H1 (cell line): ENCODE measurements at regions not wholly inside any gene's neighbourhood (a gene's known extent, or its start where the extent isn't known, plus 50 kb on each side); places are given as distances from the start of the nearest gene placed in this dataset.

Source experiments
- CTCF ChIA-PET: fragments of 300-600 bp; sonication (Branson Sonifier 250); formaldehyde crosslinking; loops from one replicate; lab custom pipeline; 2021; ENCODE audit not compliant: partially characterized antibody; lab: Charles Lee
- POLR2A ChIA-PET: fragments of 300-600 bp; sonication (Branson Sonifier 250); formaldehyde crosslinking; loops from one replicate; lab custom pipeline; 2021; ENCODE audit warnings: inconsistent platforms; ENCODE audit not compliant: partially characterized antibody; lab: Charles Lee
- DNase-seq, 2 experiments: peaks; one replicate each; pipeline versions ENCODE4 v3.0.0 to v3.0.0-alpha.2; 2010 to 2022; ENCODE audit warnings: low spot score in 2 of 2, low read depth in 1 of 2, mixed read lengths in 1 of 2
- FAIRE-seq: peaks from 2 replicates; lab custom pipeline; 2011; peaks lifted over from hg19 to GRCh38; lab: Jason Lieb, UNC
- H2AFZ ChIP-seq: 2 replicates; pipeline ENCODE4 v1.8.1; 2012; ENCODE audit warnings: low read length, inconsistent platforms
- H2AK5ac ChIP-seq: 2 replicates; pipeline ENCODE4 v1.6.1; 2013; ENCODE audit warnings: low read depth, low read length
- H2BK120ac ChIP-seq: replicated peaks from 2 replicates; pipeline ENCODE3; 2013; ENCODE audit warnings: low read depth, low read length, inconsistent platforms
- H2BK12ac ChIP-seq: 2 replicates; pipeline ENCODE4 v1.6.1; 2013; ENCODE audit warnings: low read depth, low read length
- H2BK15ac ChIP-seq: 2 replicates; pipeline ENCODE4 v1.6.1; 2013; ENCODE audit warnings: low read length
- H2BK20ac ChIP-seq: 2 replicates; pipeline ENCODE4 v1.6.1; 2013; ENCODE audit warnings: low read length
- H2BK5ac ChIP-seq: 2 replicates; pipeline ENCODE4 v1.6.1; 2013; ENCODE audit warnings: low read depth, low read length
- H3K14ac ChIP-seq: 2 replicates; pipeline ENCODE4 v1.6.1; 2013; ENCODE audit warnings: inconsistent platforms; ENCODE audit not compliant: insufficient read length
- H3K18ac ChIP-seq: 2 replicates; pipeline ENCODE4 v1.6.1; 2013; ENCODE audit warnings: low read length; ENCODE audit errors: extremely low read depth
- H3K23ac ChIP-seq: 2 replicates; pipeline ENCODE4 v1.6.1; 2013; ENCODE audit warnings: inconsistent platforms; ENCODE audit not compliant: insufficient read length
- H3K23me2 ChIP-seq: 2 replicates; pipeline ENCODE4 v1.6.1; 2013; ENCODE audit warnings: low read depth, low read length
- H3K27ac ChIP-seq: 2 replicates; pipeline ENCODE4 v1.6.1; 2011; ENCODE audit warnings: low read depth, low read length, inconsistent platforms
- H3K27me3 ChIP-seq, 4 experiments: replicated peaks in 1 of 4; 1 replicate in 1 of 4; 2 replicates in 3 of 4; pipeline versions ENCODE4 v1.6.1 to v1.8.1; 2011 to 2013; ENCODE audit warnings: low read length in 3 of 4, mild to moderate bottlenecking in 3 of 4, inconsistent platforms in 2 of 4, mixed read lengths in 2 of 4, moderate library complexity in 1 of 4; ENCODE audit not compliant: control insufficient read depth in 3 of 4, insufficient read depth in 3 of 4; ENCODE audit errors: extremely low read depth in 1 of 4
- H3K36me3 ChIP-seq, 4 experiments: 2 replicates each; pipeline versions ENCODE4 v1.6.1 to v1.8.1; 2011 to 2013; ENCODE audit warnings: mild to moderate bottlenecking in 4 of 4, low read length in 3 of 4, moderate library complexity in 2 of 4, control low read depth in 1 of 4, inconsistent platforms in 1 of 4; ENCODE audit not compliant: insufficient read depth in 4 of 4, control insufficient read depth in 2 of 4
- H3K4ac ChIP-seq: replicated peaks from 2 replicates; pipeline ENCODE3; 2013; ENCODE audit warnings: low read length, low read depth, mixed read lengths, inconsistent platforms; ENCODE audit not compliant: insufficient read length
- H3K4me1 ChIP-seq, 4 experiments: replicated peaks in 1 of 4; 1 replicate in 1 of 4; 2 replicates in 3 of 4; pipeline versions ENCODE4 v1.6.1 to v1.8.1; 2011 to 2013; ENCODE audit warnings: low read length in 3 of 4, inconsistent platforms in 2 of 4, mixed read lengths in 1 of 4; ENCODE audit not compliant: insufficient read depth in 4 of 4, control insufficient read depth in 3 of 4
- H3K4me2 ChIP-seq, 2 experiments: 2 replicates each; pipeline versions ENCODE4 v1.6.1 to v1.8.1; 2011 to 2013; ENCODE audit warnings: low read depth in 2 of 2, low read length in 2 of 2, control low read depth in 1 of 2, inconsistent platforms in 1 of 2, mild to moderate bottlenecking in 1 of 2; ENCODE audit not compliant: insufficient read depth in 1 of 2
- H3K4me3 ChIP-seq, 4 experiments: fragments of 200-600, 300-600 bp in 1 of 4; sonication (generic), shearing (Covaris generic), sonication (Bioruptor Twin) in 1 of 4; 2 replicates each; pipeline versions ENCODE4 v1.5.1 to v1.8.1; 2011 to 2016; ENCODE audit warnings: low read length in 4 of 4, low read depth in 3 of 4, control low read depth in 2 of 4, inconsistent platforms in 2 of 4, mild to moderate bottlenecking in 2 of 4, mixed read lengths in 1 of 4, moderate library complexity in 1 of 4; ENCODE audit not compliant: insufficient read depth in 2 of 4; ENCODE audit errors: extremely low read depth in 1 of 4
- H3K56ac ChIP-seq: replicated peaks from 2 replicates; pipeline ENCODE3; 2013; ENCODE audit warnings: low read depth, mild to moderate bottlenecking, mixed read lengths, low read length, inconsistent platforms; ENCODE audit not compliant: insufficient read length
- H3K79me1 ChIP-seq: 2 replicates; pipeline ENCODE4 v1.6.1; 2013; ENCODE audit warnings: low read depth, low read length, control low read depth
- H3K79me2 ChIP-seq, 2 experiments: 2 replicates each; pipeline versions ENCODE4 v1.6.1 to v1.8.1; 2012 to 2013; ENCODE audit warnings: low read length in 2 of 2, mild to moderate bottlenecking in 2 of 2, inconsistent platforms in 1 of 2; ENCODE audit not compliant: insufficient read depth in 2 of 2, control insufficient read depth in 1 of 2
- H3K9ac ChIP-seq, 4 experiments: replicated peaks in 1 of 4; 1 replicate in 1 of 4; 2 replicates in 3 of 4; pipeline versions ENCODE4 v1.6.1 to v1.8.1; 2011 to 2013; ENCODE audit warnings: low read depth in 3 of 4, low read length in 3 of 4, control low read depth in 2 of 4, mild to moderate bottlenecking in 2 of 4, moderate library complexity in 2 of 4, inconsistent platforms in 1 of 4; ENCODE audit errors: extremely low read depth in 1 of 4
- H3K9me3 ChIP-seq, 2 experiments: 2 replicates each; pipeline versions ENCODE4 v1.6.1 to v1.8.1; 2012 to 2013; ENCODE audit warnings: mild to moderate bottlenecking in 2 of 2, moderate library complexity in 2 of 2, control low read depth in 1 of 2, inconsistent platforms in 1 of 2, low read depth in 1 of 2, low read length in 1 of 2, mixed read lengths in 1 of 2; ENCODE audit not compliant: insufficient read depth in 2 of 2
- H4K20me1 ChIP-seq, 2 experiments: replicated peaks in 1 of 2; 2 replicates each; pipeline versions ENCODE3 to v1.8.1; 2011 to 2013; ENCODE audit warnings: inconsistent platforms in 2 of 2, low read length in 2 of 2, mild to moderate bottlenecking in 1 of 2; ENCODE audit not compliant: insufficient read depth in 2 of 2, control insufficient read depth in 1 of 2
- H4K5ac ChIP-seq: 2 replicates; pipeline ENCODE4 v1.6.1; 2013; ENCODE audit warnings: low read length, low read depth, mixed read lengths, inconsistent platforms; ENCODE audit not compliant: insufficient read length
- H4K8ac ChIP-seq: 2 replicates; pipeline ENCODE4 v1.8.0; 2013; ENCODE audit warnings: mild to moderate bottlenecking, moderate library complexity, low read length, inconsistent platforms; ENCODE audit not compliant: insufficient read depth; ENCODE audit errors: extremely low read depth
- H4K91ac ChIP-seq: replicated peaks from 2 replicates; pipeline ENCODE3; 2013; ENCODE audit warnings: low read length, mixed read lengths, inconsistent platforms; ENCODE audit not compliant: insufficient read length
- CBX8 ChIP-seq: fragments of 300-800, 300-1000 bp; sonication (generic); IDR thresholded peaks from 2 replicates; pipeline ENCODE4 v1.7.1; 2016; ENCODE audit warnings: low read depth, low read length, borderline replicate concordance
- CTCF ChIP-seq, 3 experiments: IDR thresholded peaks; 1 replicate in 2 of 3; 2 replicates in 1 of 3; pipeline versions ENCODE4 v1.5.1 to v1.6.1; 2011; ENCODE audit warnings: low read length in 3 of 3, mild to moderate bottlenecking in 3 of 3, inconsistent platforms in 2 of 3, low read depth in 1 of 3, moderate library complexity in 1 of 3; ENCODE audit not compliant: insufficient read depth in 1 of 3; ENCODE audit errors: control extremely low read depth in 1 of 3
- E2F6 ChIP-seq: IDR thresholded peaks from 2 replicates; pipeline ENCODE4 v1.6.1; 2012; ENCODE audit warnings: inconsistent platforms
- GABPA ChIP-seq: IDR thresholded peaks from 2 replicates; pipeline ENCODE4 v1.6.1; 2011; ENCODE audit warnings: mild to moderate bottlenecking, low read length, moderate library complexity, borderline replicate concordance; ENCODE audit not compliant: insufficient read depth
- HDAC6 ChIP-seq: IDR thresholded peaks from one replicate; pipeline ENCODE4 v1.7.1; 2012; ENCODE audit warnings: low read depth, mild to moderate bottlenecking, inconsistent platforms, low read length, moderate library complexity
- POLR2AphosphoS5 ChIP-seq: IDR thresholded peaks from 2 replicates; pipeline ENCODE4 v1.6.1; 2011; ENCODE audit warnings: low read depth, low read length
- RAD21 ChIP-seq, 2 experiments: IDR thresholded peaks in 1 of 2; conservative IDR thresholded peaks in 1 of 2; 2 replicates each; pipeline ENCODE4 v1.6.1; 2011; ENCODE audit warnings: low read depth in 2 of 2, low read length in 2 of 2, improper control_type of control experiment in 1 of 2, inconsistent platforms in 1 of 2, mild to moderate bottlenecking in 1 of 2, moderate library complexity in 1 of 2
- RBBP5 ChIP-seq: IDR thresholded peaks from 2 replicates; pipeline ENCODE4 v1.7.1; 2012; ENCODE audit warnings: low read depth, mild to moderate bottlenecking, inconsistent platforms, low read length, moderate library complexity, borderline replicate concordance
- SIN3A ChIP-seq, 2 experiments: IDR thresholded peaks in 1 of 2; conservative IDR thresholded peaks in 1 of 2; 2 replicates each; pipeline ENCODE4 v1.6.1; 2011 to 2012; ENCODE audit warnings: low read length in 2 of 2, improper control_type of control experiment in 1 of 2, low read depth in 1 of 2, mild to moderate bottlenecking in 1 of 2
- SUZ12 ChIP-seq: fragments of 200-600 bp; sonication (generic); IDR thresholded peaks from 2 replicates; pipeline ENCODE4 v1.6.1; 2012; ENCODE audit warnings: mild to moderate bottlenecking, inconsistent platforms, low read length, moderate library complexity, mixed read lengths
- TEAD4 ChIP-seq: IDR thresholded peaks from 2 replicates; pipeline ENCODE4 v1.6.1; 2012; ENCODE audit warnings: low read depth, low read length, inconsistent platforms, mixed read lengths
- WGBS, 2 experiments: shearing (Covaris generic) in 1 of 2; methylation state at CpG; one replicate each; pipeline versions ENCODE4 v1.1.6 to v1.1.7; 2013 to 2015; ENCODE audit warnings: low lambda C conversion rate in 2 of 2, mixed read lengths in 2 of 2, inconsistent platforms in 1 of 2, low coverage in 1 of 2, missing lambda C conversion rate in 1 of 2; ENCODE audit not compliant: insufficient replicate concordance in 2 of 2, insufficient coverage in 1 of 2, insufficient read length in 1 of 2; ENCODE audit errors: extremely low coverage in 1 of 2, missing lambda C conversion rate in 1 of 2; 5-methylcytosine and 5-hydroxymethylcytosine counted together

- H2BK15ac ChIP-seq = no peak overlapping the region
- WGBS, 2 experiments = 90% methylated on average over 4 of the region's 4 CpGs; no CpG with 5 or more reads in 1 of the 2 experiments
- TF ChIP-seq SUZ12 = no peak
- TF ChIP-seq POLR2AphosphoS5 = no peak
- TF ChIP-seq HDAC6 = no peak
- TF ChIP-seq RAD21 (IDR thresholded peaks at IDR 0.05 in 1 of 2, conservative IDR thresholded peaks at IDR 0.05 in 1 of 2; ENCODE audit: low read depth in 2 of 2, low read length in 2 of 2) = no peak
- no peak for TF ChIP-seq E2F6
- TF ChIP-seq SIN3A (conservative IDR thresholded peaks at IDR 0.05 in 1 of 2, IDR thresholded peaks at IDR 0.05 in 1 of 2; ENCODE audit: low read depth in 1 of 2, low read length in 2 of 2) = no peak
- TF ChIP-seq CBX8 = no peak
- TF ChIP-seq CTCF (IDR thresholded peaks at IDR 0.05; ENCODE audit: control extremely low read depth in 1 of 3, insufficient read depth in 1 of 3, low read depth in 1 of 3, low read length in 3 of 3) = no peak
- TF ChIP-seq RBBP5 = no peak
- no peak for TF ChIP-seq GABPA
- no peak for TF ChIP-seq TEAD4
Observed at GRCh38 chr5:39850291-39850690, 425.5 kb upstream of the DAB2 start.

More at GRCh38 chr5:39850291-39850690, 425.5 kb upstream of the DAB2 start:
- Histone ChIP-seq H3K79me2 (no peaks in the 10 kb centered on the region), H2BK20ac (no peak overlapping the region), H3K4ac (no peak overlapping the region), H3K18ac (no peak overlapping the region), H2AFZ (no peak overlapping the region), H2BK5ac (no peak overlapping the region), H2AK5ac (no peak overlapping the region), H3K4me1 (no peaks in the 10 kb centered on the region), H3K56ac (no peak overlapping the region), H3K4me2 (no peak overlapping the region), H3K23me2 (no peaks in the 10 kb centered on the region), H3K27ac (no peak overlapping the region), H3K4me3 (no peak overlapping the region), H4K20me1 (no peaks in the 10 kb centered on the region), H3K36me3 (no peaks in the 10 kb centered on the region), H4K91ac (no peak overlapping the region), H3K23ac (no peak overlapping the region), H3K79me1 (no peaks in the 10 kb centered on the region), H3K9ac (no peak overlapping the region), H2BK120ac (no peak overlapping the region), H2BK12ac (no peak overlapping the region), H4K5ac (no peak overlapping the region), H3K9me3 (no peaks in the 10 kb centered on the region), H3K14ac (no peak overlapping the region), H3K27me3 (no peaks in the 10 kb centered on the region), H4K8ac (no peak overlapping the region)
- FAIRE-seq (no peak), DNase-seq (no peak)
- ChIA-PET CTCF (no interaction called here), POLR2A (no interaction called here)
